Upper lobe of right lung (tissue), 1 donor: ENCODE measurements at regions not wholly inside any gene's neighbourhood (a gene's known extent, or its start where the extent isn't known, plus 50 kb on each side); places are given as distances from the start of the nearest gene placed in this dataset.

ENCODE experiments used
- ATAC-seq: fragments of 200-7000 bp; cut with Tn5 transposase; one replicate; pipeline ENCODE4 v1.9.1; 2020; ENCODE audit warnings: mild to moderate bottlenecking, moderate library complexity
- DNase-seq: peaks from one replicate; pipeline ENCODE4 v3.0.0-alpha.2; 2020
- H3K27ac ChIP-seq: fragments of 200-600 bp; one replicate; pipeline ENCODE4 v1.8.0; 2022
- H3K27me3 ChIP-seq: fragments of 200-600 bp; one replicate; pipeline ENCODE4 v1.8.0; 2022; ENCODE audit warnings: mild to moderate bottlenecking
- H3K36me3 ChIP-seq: fragments of 200-600 bp; one replicate; pipeline ENCODE4 v1.8.0; 2022
- H3K4me1 ChIP-seq: fragments of 200-600 bp; one replicate; pipeline ENCODE4 v1.8.0; 2022
- H3K4me3 ChIP-seq: fragments of 200-600 bp; one replicate; pipeline ENCODE4 v1.8.0; 2022; ENCODE audit warnings: mild to moderate bottlenecking
- H3K9me3 ChIP-seq: fragments of 200-600 bp; one replicate; pipeline ENCODE4 v1.8.0; 2022
- intact Hi-C: fragments of 100-400 bp; cut with DNase I; formaldehyde crosslinking; loops from one replicate; pipeline ENCODE4 v1.11.0; 2022
- TF ChIP-seq, protein P1 (sequence below): fragments of 200-600 bp; IDR thresholded peaks from one replicate; pipeline ENCODE4 v1.8.0; 2022; ENCODE audit warnings: antibody characterized with exemption
- donor health status: DM: no; HTN: yes; CAD: no; lungs with severe emphysema.

DNA sequence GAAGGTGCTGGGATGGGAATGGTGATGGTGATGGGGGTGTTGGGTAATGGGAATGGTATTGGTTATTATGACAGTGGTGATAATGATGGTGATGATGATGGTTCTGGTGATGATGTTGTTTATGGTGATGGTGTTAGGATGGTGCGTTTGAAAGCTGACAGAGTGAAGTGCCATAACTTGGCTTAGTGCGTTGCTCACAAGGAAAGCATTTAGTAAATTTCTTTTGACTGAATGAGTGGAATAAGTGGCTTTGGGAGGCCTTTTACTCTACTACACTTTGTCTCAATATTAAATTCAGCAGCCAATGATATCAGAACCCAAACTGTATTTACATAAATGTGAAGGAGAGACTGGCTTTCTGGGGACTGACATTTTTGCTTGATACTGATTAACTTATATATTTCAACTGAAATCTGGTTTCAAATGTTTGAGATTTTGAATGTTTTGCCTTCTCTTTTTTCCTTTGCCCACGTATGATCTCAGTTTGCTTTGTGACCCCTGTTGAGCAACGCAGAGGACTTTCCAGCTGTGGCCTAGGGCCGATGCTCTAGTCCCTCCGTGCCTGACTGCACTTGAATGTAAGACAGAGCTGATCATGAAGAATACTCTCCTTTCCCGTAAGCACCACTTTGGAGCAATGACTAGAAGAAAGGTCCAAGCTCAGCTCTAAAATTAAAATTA is 128.5 kb upstream of the SH3BP4 start:
- H3K36me3 ChIP-seq: no peaks in the 10 kb centered on the region
- H3K27me3 ChIP-seq: no peaks in the 10 kb centered on the region
- H3K4me1 ChIP-seq: no peaks in the 10 kb centered on the region
- TF ChIP-seq, protein P1, sequence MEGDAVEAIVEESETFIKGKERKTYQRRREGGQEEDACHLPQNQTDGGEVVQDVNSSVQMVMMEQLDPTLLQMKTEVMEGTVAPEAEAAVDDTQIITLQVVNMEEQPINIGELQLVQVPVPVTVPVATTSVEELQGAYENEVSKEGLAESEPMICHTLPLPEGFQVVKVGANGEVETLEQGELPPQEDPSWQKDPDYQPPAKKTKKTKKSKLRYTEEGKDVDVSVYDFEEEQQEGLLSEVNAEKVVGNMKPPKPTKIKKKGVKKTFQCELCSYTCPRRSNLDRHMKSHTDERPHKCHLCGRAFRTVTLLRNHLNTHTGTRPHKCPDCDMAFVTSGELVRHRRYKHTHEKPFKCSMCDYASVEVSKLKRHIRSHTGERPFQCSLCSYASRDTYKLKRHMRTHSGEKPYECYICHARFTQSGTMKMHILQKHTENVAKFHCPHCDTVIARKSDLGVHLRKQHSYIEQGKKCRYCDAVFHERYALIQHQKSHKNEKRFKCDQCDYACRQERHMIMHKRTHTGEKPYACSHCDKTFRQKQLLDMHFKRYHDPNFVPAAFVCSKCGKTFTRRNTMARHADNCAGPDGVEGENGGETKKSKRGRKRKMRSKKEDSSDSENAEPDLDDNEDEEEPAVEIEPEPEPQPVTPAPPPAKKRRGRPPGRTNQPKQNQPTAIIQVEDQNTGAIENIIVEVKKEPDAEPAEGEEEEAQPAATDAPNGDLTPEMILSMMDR: no peak
- no peak overlapping the region for H3K4me3 ChIP-seq
- no peak for DNase-seq
- intact Hi-C loops: no loop called here
- H3K9me3 ChIP-seq: no peaks in the 10 kb centered on the region
- peak; percentile 31 for ATAC-seq
- no peak overlapping the region for H3K27ac ChIP-seq

DNA sequence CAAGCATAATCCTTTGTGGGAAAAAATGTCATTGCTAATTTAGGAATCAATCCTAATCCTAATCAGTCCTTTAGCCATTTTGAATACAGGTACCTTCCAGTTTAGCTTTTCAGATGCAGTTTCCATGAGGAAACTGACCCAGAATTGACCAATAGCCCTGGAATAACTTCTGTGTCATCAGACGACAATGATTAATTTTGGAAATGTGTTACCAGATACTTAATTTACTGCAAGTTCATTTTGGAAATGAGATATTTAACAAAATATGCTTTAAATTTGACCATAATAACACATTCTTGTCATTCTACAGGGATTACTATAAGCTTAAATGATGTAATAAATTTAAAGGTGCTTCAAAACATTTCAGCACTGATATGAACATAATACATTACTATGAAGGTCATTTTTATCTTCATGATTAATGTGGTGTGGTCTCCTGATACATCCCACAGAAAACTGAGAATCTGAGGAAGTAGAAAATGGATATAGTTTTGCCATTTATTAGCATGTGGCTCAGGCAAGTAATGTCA is 129.8 kb upstream of the SH3BP4 start:
- no peaks in the 10 kb centered on the region for H3K36me3 ChIP-seq
- H3K4me1 ChIP-seq: no peaks in the 10 kb centered on the region
- intact Hi-C loops: no loop called here
- ATAC-seq: no peak
- no peaks in the 10 kb centered on the region for H3K9me3 ChIP-seq
- H3K27ac ChIP-seq: no peak overlapping the region
- DNase-seq: no peak
- H3K27me3 ChIP-seq: no peaks in the 10 kb centered on the region
- H3K4me3 ChIP-seq: no peak overlapping the region
- TF ChIP-seq, protein P1: no peak

DNA sequence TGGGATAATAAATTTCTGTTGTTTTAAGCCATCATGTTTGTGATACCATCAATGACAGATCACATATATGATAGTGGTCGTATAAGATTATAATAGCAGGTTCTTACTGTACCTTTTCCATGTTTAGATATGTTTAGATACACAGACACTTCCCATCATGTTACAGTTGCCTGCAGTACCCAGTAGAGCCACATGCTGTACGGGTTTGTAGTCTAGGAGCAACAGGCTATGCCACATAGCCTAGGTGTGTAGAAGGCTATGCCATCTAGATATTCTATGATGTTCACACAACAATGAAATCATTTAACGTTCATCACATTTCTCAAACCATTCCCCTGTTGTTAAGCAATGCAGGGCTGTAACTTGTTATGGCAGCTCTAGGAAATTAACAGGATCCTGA is 132.9 kb upstream of the SH3BP4 start:
- H3K4me1 ChIP-seq: no peaks in the 10 kb centered on the region
- H3K27me3 ChIP-seq: no peaks in the 10 kb centered on the region
- ATAC-seq: no peak
- no peaks in the 10 kb centered on the region for H3K9me3 ChIP-seq
- no peak overlapping the region for H3K4me3 ChIP-seq
- DNase-seq: no peak
- TF ChIP-seq, protein P1: no peak
- H3K27ac ChIP-seq: no peak overlapping the region
- intact Hi-C loops: no loop called here
- H3K36me3 ChIP-seq: no peaks in the 10 kb centered on the region

DNA sequence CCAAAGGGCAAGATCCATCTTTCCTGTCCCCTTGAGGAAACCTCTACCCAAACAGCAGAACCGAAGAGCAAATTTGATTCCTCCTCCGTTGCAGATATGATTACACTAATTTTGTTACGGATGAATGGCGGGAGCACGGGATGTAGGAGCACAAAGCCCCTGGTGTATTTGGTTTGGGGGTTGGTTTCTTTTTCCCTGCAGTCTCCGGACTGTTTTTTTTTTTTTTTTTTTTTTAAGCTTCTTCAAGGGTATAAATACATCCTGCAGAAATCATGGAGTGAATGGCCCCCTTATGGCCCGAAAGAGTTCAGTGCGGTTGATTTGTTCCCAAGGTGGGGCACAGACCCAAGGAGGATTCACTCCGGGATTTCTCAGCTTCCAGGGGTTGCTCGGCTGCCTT is 135.3 kb upstream of the SH3BP4 start:
- Histone ChIP-seq H3K27me3 (no peaks in the 10 kb centered on the region), H3K4me3 (no peak overlapping the region), H3K27ac (no peak overlapping the region), H3K9me3 (no peaks in the 10 kb centered on the region), H3K36me3 (no peaks in the 10 kb centered on the region), H3K4me1 (no peaks in the 10 kb centered on the region)
- ATAC-seq: no peak
- no peak for DNase-seq
- TF ChIP-seq, protein P1: no peak
- intact Hi-C loops: no loop called here

DNA sequence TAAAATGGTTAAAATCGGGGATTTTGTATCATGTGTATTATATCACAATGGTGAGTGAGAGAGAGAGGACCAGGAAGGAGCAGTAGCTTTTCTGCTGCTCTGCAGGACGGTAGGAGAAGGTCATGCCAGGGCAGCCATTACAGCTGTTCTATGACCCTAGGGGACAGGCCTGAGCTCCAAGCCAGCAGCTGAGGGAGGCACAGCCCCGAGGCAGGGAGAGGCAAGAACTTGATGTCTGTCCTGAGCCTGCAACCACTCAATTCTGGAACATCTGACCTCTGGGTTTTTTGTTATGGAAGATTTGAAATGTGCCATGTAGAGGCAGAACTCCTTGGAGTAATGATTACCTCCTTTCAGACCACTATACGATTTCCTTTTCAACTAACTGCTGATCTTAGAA is 135.8 kb upstream of the SH3BP4 start:
- Histone ChIP-seq H3K36me3 (no peaks in the 10 kb centered on the region), H3K27ac (no peak overlapping the region), H3K4me3 (no peak overlapping the region), H3K4me1 (no peaks in the 10 kb centered on the region), H3K27me3 (no peaks in the 10 kb centered on the region), H3K9me3 (no peaks in the 10 kb centered on the region)
- TF ChIP-seq, protein P1: no peak
- intact Hi-C loops: no loop called here
- no peak for ATAC-seq
- no peak for DNase-seq
